Hepatocyte (in vitro differentiated cells): ENCODE measurements at regions not wholly inside any gene's neighbourhood (a gene's known extent, or its start where the extent isn't known, plus 50 kb on each side); places are given as distances from the start of the nearest gene placed in this dataset.

Experiments
- CTCF ChIP-seq: fragments of 200-600 bp; sonication (generic); IDR thresholded peaks from 2 replicates; pipeline ENCODE4 v1.5.1; 2016; ENCODE audit warnings: antibody characterized with exemption, mild to moderate bottlenecking; ENCODE audit not compliant: poor library complexity
- EZH2 ChIP-seq: fragments of 200-600 bp; sonication (generic); IDR thresholded peaks from 2 replicates; pipeline ENCODE4 v1.6.1; 2016; ENCODE audit warnings: antibody characterized with exemption, mild to moderate bottlenecking, borderline replicate concordance
- EZH2phosphoT487 ChIP-seq: fragments of 200-600 bp; sonication (generic); IDR thresholded peaks from one replicate; pipeline ENCODE4 v1.6.1; 2018; ENCODE audit warnings: antibody characterized with exemption, mild to moderate bottlenecking, low read depth, moderate library complexity; ENCODE audit not compliant: unreplicated experiment, severe bottlenecking

GRCh38 chr6:122330315-122330714, 69.1 kb upstream of the HSF2 start:
- TF ChIP-seq CTCF (no peak), EZH2 (no peak), EZH2phosphoT487 (no peak)
